ENCODE measurements at regions not wholly inside any gene's neighbourhood (a gene's known extent, or its start where the extent isn't known, plus 50 kb on each side); places are given as distances from the start of the nearest gene placed in this dataset.

DNA sequence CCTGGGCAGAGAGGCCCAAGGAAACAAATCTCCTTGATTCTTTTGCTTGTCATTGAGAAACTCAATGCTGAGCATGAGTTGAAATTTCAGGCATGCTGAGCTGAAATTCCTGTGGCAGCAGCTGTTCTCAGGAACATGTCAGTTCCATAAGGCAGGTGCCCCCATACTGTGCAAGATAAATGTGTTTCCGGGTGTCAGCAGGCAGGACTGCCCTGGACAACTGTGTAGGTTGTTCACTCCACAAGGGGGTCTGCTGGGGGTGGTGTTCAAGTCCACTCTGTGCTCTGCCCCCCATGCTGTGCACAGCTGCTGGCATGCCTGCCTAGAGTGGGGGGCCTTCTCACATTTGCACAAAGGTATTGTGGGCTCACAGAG, 133.7 kb downstream of the CTTN start:
- H3K4me1 ChIP-seq (ENCODE audit: control insufficient read depth in 3 of 3, insufficient read depth in 3 of 3, low read length in 3 of 3), result peaks cover 0 to 3% (median 0%) of the 10 kb centered on the region in 3 donors
- H3K9ac ChIP-seq (ENCODE audit: low read depth in 1 of 3, low read length in 3 of 3), result no peak overlapping the region
- peaks cover 0 to 16% (median 6%) of the 10 kb centered on the region in 3 donors for H3K27me3 ChIP-seq (ENCODE audit: control insufficient read depth in 3 of 3, insufficient read depth in 3 of 3, low read length in 3 of 3)

DNA sequence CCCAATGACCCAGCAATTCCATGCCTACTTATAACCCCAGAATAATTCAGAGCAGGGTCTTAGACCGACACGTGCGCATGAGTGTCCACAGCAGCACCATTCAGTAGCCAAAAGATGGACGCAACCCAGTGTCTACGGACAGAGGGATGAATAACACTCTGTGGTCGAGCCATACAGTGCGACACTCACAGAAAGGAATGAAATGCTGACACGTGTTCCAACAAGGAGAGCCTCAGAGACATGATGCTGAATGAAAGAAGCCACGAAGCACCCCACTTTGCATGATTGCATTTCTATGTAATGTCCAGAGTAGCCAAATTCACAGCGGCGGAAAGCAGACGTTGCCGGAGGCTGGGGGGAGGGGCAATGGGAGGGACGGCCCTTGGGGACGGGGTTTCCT, 134.4 kb downstream of the CTTN start:
- H3K36me3 ChIP-seq (ENCODE audit: control insufficient read depth in 3 of 3, insufficient read depth in 3 of 3, low read length in 3 of 3), result no peaks in the 10 kb centered on the region
- H3K9me3 ChIP-seq (ENCODE audit: control insufficient read depth in 3 of 3, low read length in 3 of 3), result no peaks in the 10 kb centered on the region
- H3K4me1 ChIP-seq (ENCODE audit: control insufficient read depth in 3 of 3, insufficient read depth in 3 of 3, low read length in 3 of 3), result peaks cover 0 to 3% (median 0%) of the 10 kb centered on the region in 3 donors
- no peak overlapping the region for H3K27ac ChIP-seq (ENCODE audit: low read depth, low read length)
- H3K27me3 ChIP-seq (ENCODE audit: control insufficient read depth in 3 of 3, insufficient read depth in 3 of 3, low read length in 3 of 3), result peaks cover 0 to 16% (median 6%) of the 10 kb centered on the region in 3 donors
- H3K9ac ChIP-seq (ENCODE audit: low read depth in 1 of 3, low read length in 3 of 3), result no peak overlapping the region
- no peak overlapping the region for H3K4me3 ChIP-seq (ENCODE audit: low read length in 3 of 3)

More for the DNA sequence above, 133.7 kb downstream of the CTTN start:
- Histone ChIP-seq H3K4me3 (ENCODE audit: low read length in 3 of 3) (no peak overlapping the region), H3K36me3 (ENCODE audit: control insufficient read depth in 3 of 3, insufficient read depth in 3 of 3, low read length in 3 of 3) (no peaks in the 10 kb centered on the region), H3K27ac (ENCODE audit: low read depth, low read length) (no peak overlapping the region), H3K9me3 (ENCODE audit: control insufficient read depth in 3 of 3, low read length in 3 of 3) (no peaks in the 10 kb centered on the region)

DNA sequence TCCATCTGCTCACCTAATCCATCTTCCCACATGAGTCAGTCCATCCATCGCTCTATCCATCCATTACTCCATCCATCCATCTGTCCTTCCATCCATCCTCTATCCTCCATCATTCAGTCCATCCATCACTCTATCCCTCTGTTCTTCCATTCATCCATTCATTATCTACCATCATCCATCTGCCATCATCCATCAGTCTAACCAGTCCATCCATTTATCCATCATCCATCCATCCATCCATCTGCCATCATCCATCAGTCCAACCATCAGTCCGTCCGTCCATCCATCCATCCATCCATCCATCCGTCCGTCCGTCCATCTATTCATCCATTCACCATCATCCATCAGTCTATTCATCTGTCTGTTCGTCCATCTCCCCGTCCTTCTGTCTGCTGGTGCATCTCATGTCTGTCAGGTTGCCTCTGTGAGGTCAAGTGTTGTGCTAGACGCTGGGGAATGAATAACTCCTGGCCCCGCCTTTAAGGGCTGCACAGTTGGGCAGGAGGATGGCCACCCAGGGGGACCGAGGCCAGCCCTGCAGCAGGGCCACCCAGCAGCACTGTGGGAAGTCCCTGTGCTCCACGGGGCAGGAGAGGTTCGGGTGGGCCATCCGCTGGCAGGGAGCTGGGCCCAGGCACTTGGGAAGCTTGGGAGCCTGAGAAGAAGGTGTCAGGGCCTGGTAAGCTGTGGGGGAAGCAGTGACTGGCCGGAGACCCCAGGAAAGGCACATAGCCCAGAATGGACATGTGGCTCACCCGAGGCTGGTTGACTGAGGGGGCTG, 137.1 kb downstream of the CTTN start:
- Histone ChIP-seq H3K9me3 (ENCODE audit: control insufficient read depth in 3 of 3, low read length in 3 of 3) (no peaks in the 10 kb centered on the region), H3K36me3 (ENCODE audit: control insufficient read depth in 3 of 3, insufficient read depth in 3 of 3, low read length in 3 of 3) (no peaks in the 10 kb centered on the region), H3K4me1 (ENCODE audit: control insufficient read depth in 3 of 3, insufficient read depth in 3 of 3, low read length in 3 of 3) (peaks cover 0 to 3% (median 0%) of the 10 kb centered on the region in 3 donors), H3K27ac (ENCODE audit: low read depth, low read length) (no peak overlapping the region), H3K27me3 (ENCODE audit: control insufficient read depth in 3 of 3, insufficient read depth in 3 of 3, low read length in 3 of 3) (peaks cover 0 to 16% (median 3%) of the 10 kb centered on the region in 3 donors), H3K9ac (ENCODE audit: low read depth in 1 of 3, low read length in 3 of 3) (no peak overlapping the region), H3K4me3 (ENCODE audit: low read length in 3 of 3) (no peak overlapping the region)

DNA sequence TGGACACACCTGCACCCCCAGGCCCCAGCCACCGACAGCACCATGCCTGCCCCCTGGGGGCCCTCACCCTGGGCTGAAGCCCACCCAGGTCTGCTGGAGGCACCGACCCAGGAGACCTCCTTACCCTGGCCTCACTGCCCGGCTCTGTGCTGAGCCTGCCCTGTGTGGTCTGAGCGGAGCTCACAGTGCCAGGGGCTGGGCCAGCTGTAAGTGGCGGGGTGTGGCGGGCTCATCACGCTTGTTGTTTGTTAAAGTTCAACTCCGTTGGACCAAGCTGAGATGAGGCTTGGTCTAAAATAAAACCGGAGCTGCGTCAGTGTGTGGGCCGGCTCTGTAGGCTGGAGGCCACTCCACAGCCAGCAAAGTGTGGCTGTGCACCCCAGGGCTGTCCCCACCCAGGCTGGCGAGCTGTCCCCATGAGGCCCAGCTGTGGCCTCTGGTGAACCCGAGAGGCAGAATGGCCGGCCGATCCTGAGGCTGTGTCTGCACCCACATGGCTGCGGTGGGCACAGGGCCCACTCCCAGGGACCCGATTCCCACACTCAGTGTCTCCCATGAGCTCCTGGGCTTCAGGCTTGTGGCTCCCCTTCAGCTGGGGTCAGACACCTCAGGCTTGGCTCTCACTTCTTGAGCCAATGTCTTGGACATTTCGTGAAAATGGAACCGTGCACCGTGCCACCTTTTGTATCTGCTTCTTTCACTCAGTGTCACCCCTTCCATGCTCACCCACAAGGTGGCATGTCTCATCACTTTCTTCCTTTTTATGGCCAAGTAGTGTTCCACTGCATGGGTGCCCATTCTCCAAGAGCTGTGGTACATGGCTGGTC, 137.9 kb downstream of the CTTN start:
- Histone ChIP-seq H3K27ac (ENCODE audit: low read depth, low read length) (no peak overlapping the region), H3K36me3 (ENCODE audit: control insufficient read depth in 3 of 3, insufficient read depth in 3 of 3, low read length in 3 of 3) (no peaks in the 10 kb centered on the region), H3K9ac (ENCODE audit: low read depth in 1 of 3, low read length in 3 of 3) (no peak overlapping the region), H3K4me1 (ENCODE audit: control insufficient read depth in 3 of 3, insufficient read depth in 3 of 3, low read length in 3 of 3) (peaks cover 0 to 3% (median 0%) of the 10 kb centered on the region in 3 donors), H3K9me3 (ENCODE audit: control insufficient read depth in 3 of 3, low read length in 3 of 3) (peaks cover 0 to 2% (median 0%) of the 10 kb centered on the region in 3 donors), H3K4me3 (ENCODE audit: low read length in 3 of 3) (no peak overlapping the region), H3K27me3 (ENCODE audit: control insufficient read depth in 3 of 3, insufficient read depth in 3 of 3, low read length in 3 of 3) (peaks cover 0 to 16% (median 3%) of the 10 kb centered on the region in 3 donors)

DNA sequence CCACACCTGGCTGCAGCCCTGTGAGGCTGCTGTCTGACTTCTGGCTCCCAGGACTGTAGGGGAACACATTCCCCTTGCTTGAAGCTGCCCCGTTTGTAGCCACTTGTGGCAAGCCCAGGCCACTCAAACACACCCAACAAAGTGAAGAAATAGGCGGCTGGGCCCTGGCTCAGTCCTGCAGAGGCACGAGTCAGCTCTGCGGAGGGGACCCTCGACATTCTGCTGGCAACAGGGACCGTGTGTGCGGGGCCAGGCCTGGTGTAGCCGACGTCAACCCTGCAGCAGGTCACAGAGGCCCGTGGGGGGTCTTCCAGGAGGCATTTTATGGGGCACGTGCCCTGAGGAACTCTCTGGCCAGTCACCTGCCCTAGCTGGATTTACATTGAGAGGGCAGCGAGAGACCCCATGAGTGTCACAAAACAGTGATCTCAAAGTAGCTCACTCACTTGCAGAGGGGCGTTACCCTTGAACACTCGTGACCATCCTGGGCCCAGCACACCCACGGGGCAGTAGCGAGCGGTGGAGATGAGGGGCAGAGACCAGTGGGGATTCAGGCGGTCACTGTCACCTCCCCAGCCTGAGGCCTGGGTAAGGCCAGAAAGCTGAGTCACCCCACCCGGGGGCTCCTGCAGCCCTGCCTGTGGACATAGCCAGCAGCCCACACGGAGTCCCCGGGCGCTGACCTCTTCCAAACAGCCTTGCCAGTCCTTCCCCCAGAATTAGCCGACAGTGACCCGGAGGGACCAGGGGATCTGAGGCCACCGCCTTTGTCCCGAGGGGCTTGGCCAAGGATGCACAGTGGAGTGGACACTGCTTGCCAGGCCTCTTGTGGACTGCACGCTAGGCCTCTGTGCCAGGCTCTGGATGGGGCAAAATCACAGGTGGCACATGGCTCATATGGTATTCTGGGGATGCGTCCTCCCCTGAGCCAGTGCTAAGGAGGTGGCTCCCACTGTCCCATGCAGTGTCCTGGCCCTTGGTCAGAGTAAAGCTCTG, 139.5 kb downstream of the CTTN start:
- Histone ChIP-seq H3K27ac (ENCODE audit: low read depth, low read length) (no peak overlapping the region), H3K9me3 (ENCODE audit: control insufficient read depth in 3 of 3, low read length in 3 of 3) (peaks cover 0 to 7% (median 4%) of the 10 kb centered on the region in 3 donors), H3K27me3 (ENCODE audit: control insufficient read depth in 3 of 3, insufficient read depth in 3 of 3, low read length in 3 of 3) (peaks cover 0 to 22% (median 0%) of the 10 kb centered on the region in 3 donors), H3K36me3 (ENCODE audit: control insufficient read depth in 3 of 3, insufficient read depth in 3 of 3, low read length in 3 of 3) (no peaks in the 10 kb centered on the region), H3K4me1 (ENCODE audit: control insufficient read depth in 3 of 3, insufficient read depth in 3 of 3, low read length in 3 of 3) (no peaks in the 10 kb centered on the region), H3K9ac (ENCODE audit: low read depth in 1 of 3, low read length in 3 of 3) (no peak overlapping the region), H3K4me3 (ENCODE audit: low read length in 3 of 3) (no peak overlapping the region)

DNA sequence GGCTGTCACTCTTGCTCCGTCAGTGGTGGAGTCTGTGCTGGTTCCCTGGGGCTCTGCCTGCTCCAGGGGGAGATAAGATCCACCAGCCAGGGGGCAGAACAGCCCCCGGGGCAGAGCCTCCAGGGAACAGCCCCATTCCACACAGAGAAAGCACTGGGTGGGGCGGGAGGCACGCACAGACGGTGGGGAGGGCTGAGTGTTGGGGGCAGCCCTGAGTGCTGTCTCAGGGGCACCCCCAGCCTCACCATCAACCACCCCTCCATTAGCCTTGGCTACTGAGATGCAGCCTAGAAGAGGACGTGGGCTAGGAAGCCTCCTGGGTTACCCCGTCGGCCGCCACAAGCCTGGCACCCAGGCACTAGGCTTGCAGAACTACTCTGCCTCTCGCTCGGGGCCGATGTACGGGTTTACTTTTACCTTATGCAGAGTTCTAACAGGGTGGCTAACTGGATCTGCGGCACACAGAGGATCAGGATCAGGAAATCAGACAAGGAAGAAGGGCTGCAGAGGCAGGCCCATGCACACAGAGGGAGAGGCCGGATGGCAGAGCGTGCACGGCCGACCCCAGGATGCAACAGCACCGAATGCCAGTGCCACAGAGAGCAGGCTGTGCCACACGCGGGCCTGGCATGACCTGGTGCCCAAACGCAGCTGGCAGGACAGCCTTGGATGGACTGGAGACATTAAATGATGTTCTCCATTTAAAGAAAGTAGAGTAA, 140.5 kb downstream of the CTTN start:
- no peak overlapping the region for H3K9ac ChIP-seq (ENCODE audit: low read depth in 1 of 3, low read length in 3 of 3)
- H3K27me3 ChIP-seq (ENCODE audit: control insufficient read depth in 3 of 3, insufficient read depth in 3 of 3, low read length in 3 of 3), result peaks cover 0 to 25% (median 4%) of the 10 kb centered on the region in 3 donors
- no peak overlapping the region for H3K4me3 ChIP-seq (ENCODE audit: low read length in 3 of 3)
- H3K27ac ChIP-seq (ENCODE audit: low read depth, low read length), result no peak overlapping the region
- H3K9me3 ChIP-seq (ENCODE audit: control insufficient read depth in 3 of 3, low read length in 3 of 3), result peaks cover 0 to 7% (median 4%) of the 10 kb centered on the region in 3 donors
- no peaks in the 10 kb centered on the region for H3K36me3 ChIP-seq (ENCODE audit: control insufficient read depth in 3 of 3, insufficient read depth in 3 of 3, low read length in 3 of 3)
- H3K4me1 ChIP-seq (ENCODE audit: control insufficient read depth in 3 of 3, insufficient read depth in 3 of 3, low read length in 3 of 3), result no peaks in the 10 kb centered on the region

DNA sequence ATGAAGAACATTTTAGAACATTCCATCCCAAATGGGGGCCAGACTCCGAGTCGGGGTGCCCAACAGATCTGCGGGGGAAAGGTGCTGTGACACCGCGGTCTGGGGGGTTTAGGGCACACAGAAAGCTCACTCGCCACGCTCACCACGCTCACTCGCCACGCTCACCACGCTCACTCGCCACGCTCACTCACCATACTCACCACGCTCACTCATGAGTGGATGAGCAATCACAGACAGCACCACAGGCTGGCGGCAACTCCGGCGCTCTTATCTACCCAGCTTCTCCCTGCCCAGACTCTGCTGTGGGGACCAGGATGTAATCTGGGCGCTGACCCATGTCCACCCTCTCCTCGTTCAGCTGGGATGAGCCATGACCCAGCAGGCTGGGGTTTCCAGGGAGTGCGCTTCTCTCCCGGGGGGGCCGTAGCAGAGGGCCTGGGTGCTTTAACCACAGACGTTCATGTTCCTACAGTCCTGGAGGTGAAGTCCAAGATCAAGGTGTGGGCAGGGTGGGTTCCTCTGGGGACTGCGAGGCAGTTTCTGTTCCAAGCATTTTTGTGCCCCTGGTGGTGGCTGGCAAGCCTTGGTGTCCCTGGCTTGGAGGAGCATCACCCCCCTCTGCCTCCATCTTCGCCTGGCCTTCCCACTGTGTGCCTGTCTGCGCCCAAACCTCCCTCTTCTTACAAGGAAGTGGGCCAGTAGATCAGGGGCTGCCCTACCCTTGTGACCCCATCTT, 141.2 kb downstream of the CTTN start:
- no peaks in the 10 kb centered on the region for H3K36me3 ChIP-seq (ENCODE audit: control insufficient read depth in 3 of 3, insufficient read depth in 3 of 3, low read length in 3 of 3)

DNA sequence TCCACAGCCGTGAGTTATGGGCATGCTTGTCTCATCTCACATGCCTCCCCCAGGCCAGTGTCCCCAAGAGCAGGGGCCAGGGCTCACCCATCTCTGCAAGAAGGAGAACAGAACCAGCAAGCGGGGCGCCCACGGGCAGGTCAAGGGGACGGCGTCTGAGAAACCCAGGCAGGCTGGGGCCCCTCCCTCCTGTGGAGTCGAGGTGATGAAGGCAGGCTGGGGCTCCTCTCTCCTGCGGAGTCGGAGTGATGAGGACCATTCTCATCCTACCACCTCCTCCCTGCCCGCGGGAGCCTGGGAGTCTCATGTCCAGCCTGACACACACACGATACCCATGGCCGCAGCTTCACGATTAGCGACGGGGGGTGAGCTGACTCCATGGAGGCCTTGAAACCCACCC, 141.9 kb downstream of the CTTN start:
- H3K9ac ChIP-seq (ENCODE audit: low read depth in 1 of 3, low read length in 3 of 3), result no peak overlapping the region
- no peak overlapping the region for H3K4me3 ChIP-seq (ENCODE audit: low read length in 3 of 3)
- no peaks in the 10 kb centered on the region for H3K36me3 ChIP-seq (ENCODE audit: control insufficient read depth in 3 of 3, insufficient read depth in 3 of 3, low read length in 3 of 3)
- H3K27ac ChIP-seq (ENCODE audit: low read depth, low read length), result no peak overlapping the region
- peaks cover 12 to 34% (median 18%) of the 10 kb centered on the region in 3 donors for H3K27me3 ChIP-seq (ENCODE audit: control insufficient read depth in 3 of 3, insufficient read depth in 3 of 3, low read length in 3 of 3)
- peaks cover 0 to 7% (median 4%) of the 10 kb centered on the region in 3 donors for H3K9me3 ChIP-seq (ENCODE audit: control insufficient read depth in 3 of 3, low read length in 3 of 3)
- H3K4me1 ChIP-seq (ENCODE audit: control insufficient read depth in 3 of 3, insufficient read depth in 3 of 3, low read length in 3 of 3), result no peaks in the 10 kb centered on the region

More for the DNA sequence above, 141.2 kb downstream of the CTTN start:
- no peak overlapping the region for H3K9ac ChIP-seq (ENCODE audit: low read depth in 1 of 3, low read length in 3 of 3)
- peaks cover 6 to 31% (median 11%) of the 10 kb centered on the region in 3 donors for H3K27me3 ChIP-seq (ENCODE audit: control insufficient read depth in 3 of 3, insufficient read depth in 3 of 3, low read length in 3 of 3)
- no peak overlapping the region for H3K4me3 ChIP-seq (ENCODE audit: low read length in 3 of 3)
- H3K27ac ChIP-seq (ENCODE audit: low read depth, low read length), result no peak overlapping the region
- no peaks in the 10 kb centered on the region for H3K4me1 ChIP-seq (ENCODE audit: control insufficient read depth in 3 of 3, insufficient read depth in 3 of 3, low read length in 3 of 3)
- H3K9me3 ChIP-seq (ENCODE audit: control insufficient read depth in 3 of 3, low read length in 3 of 3), result peaks cover 0 to 7% (median 4%) of the 10 kb centered on the region in 3 donors
